Pancreas (tissue), 10 donors: ENCODE measurements at regions not wholly inside any gene's neighbourhood (a gene's known extent, or its start where the extent isn't known, plus 50 kb on each side); places are given as distances from the start of the nearest gene placed in this dataset.

Source experiments
- ATAC-seq, 4 donors: fragments of 200-7000 bp; cut with Tn5 transposase; one replicate each; pipeline versions ENCODE4 v1.8.0 to v1.9.1; 2020; ENCODE audit warnings: mild to moderate bottlenecking in 4 of 4, moderate library complexity in 4 of 4
- DNase-seq, 6 donors: peaks; one replicate each; pipeline ENCODE4 v3.0.0-alpha.2; 2020
- FAIRE-seq: peaks from 2 replicates; lab custom pipeline; 2012; peaks lifted over from hg19 to GRCh38; lab: Jason Lieb, UNC
- H3K27ac ChIP-seq, 4 donors: fragments of 200-600 bp; sonication (generic); 1 replicate in 3 of 4; 2 replicates in 1 of 4; pipeline versions ENCODE4 v1.5.0 to v1.8.0; 2020
- H3K27me3 ChIP-seq, 4 donors: fragments of 200-600 bp; one replicate each; pipeline ENCODE4 v1.8.0; 2021
- H3K36me3 ChIP-seq, 3 donors: fragments of 200-600 bp; sonication (generic) in 1 of 3; one replicate each; pipeline versions ENCODE4 v1.5.0 to v1.8.0; 2020 to 2021
- H3K4me1 ChIP-seq, 3 donors: fragments of 200-600 bp; one replicate each; pipeline ENCODE4 v1.8.0; 2021
- H3K4me3 ChIP-seq, 4 donors: fragments of 200-600 bp; sonication (generic) in 2 of 4; one replicate each; pipeline versions ENCODE4 v1.5.0 to v1.8.0; 2020 to 2021
- H3K9me3 ChIP-seq, 4 donors: fragments of 200-600 bp; one replicate each; pipeline ENCODE4 v1.8.0; 2021
- WGBS, 2 donors: extraction: QIAGEN DNeasy Blood & Tissue Kit; methylation state at CpG; one replicate each; pipeline ENCODE4 v1.1.7; 2013; 5-methylcytosine and 5-hydroxymethylcytosine counted together
- intact Hi-C, 3 donors: fragments of 100-400 bp; cut with DNase I; formaldehyde crosslinking; loops; one replicate each; pipeline versions ENCODE4 v1.11.1 to v1.14.2; 2022
- TF ChIP-seq, protein P1 (sequence below), 4 donors: fragments of 200-600 bp; sonication (generic) in 3 of 4; IDR thresholded peaks; one replicate each; pipeline versions ENCODE4 v1.5.0 to v1.8.0; 2021; ENCODE audit warnings: antibody characterized with exemption in 4 of 4
- donor health status: healthy with polysubstance abuse.
- donor health status: DM: no; HTN: no; CAD: no; lungs with moderate emphysema.
- donor health status: DM: no; HTN: no; CAD: no.
- donor health status: control.
- donor health status: control.
- donor health status: Bipolar disorder and iron deficiency.
- donor health status: DM: yes; HTN: yes; CAD: no.
- donor health status: DM: no; HTN: no; CAD: no.
- donor health status: DM: no; HTN: no; CAD: no.
- donor health status: DM: yes; HTN: yes; CAD: no.

DNA sequence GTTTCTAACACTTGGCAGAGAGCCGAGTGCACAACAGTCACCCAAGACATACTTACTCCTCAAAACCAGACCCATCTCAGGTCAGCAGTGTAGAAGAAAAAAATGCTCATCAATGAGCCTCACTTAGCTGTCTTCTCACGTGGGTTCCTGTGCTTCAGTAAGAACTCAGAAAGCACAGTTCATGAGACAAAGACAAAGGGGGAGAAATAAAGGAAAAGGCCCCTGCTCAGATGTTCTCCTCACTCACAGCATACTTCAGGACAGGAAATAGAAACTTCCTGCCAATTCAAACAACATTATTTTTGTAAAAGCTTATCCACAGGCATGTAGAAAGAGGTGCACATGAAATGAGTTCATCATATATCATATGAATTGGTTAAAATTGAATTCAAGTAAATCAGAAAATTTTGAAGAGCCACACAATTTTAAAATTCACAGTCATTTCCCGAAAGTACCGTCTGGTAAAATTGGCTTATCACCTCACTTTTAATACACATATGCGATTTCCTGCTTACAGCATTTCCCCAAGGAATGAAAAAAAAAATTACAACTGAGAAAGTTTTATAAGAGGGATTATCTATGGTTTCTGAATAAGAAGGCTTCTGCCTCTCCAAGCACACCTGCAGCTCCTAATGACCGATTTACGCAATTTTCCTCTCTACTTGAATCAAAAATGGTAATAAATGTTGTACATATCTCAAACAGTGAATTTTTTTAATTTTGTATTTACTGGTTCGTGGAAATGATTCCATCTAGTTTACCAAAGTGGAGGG, 328.3 kb downstream of the TMEM167A start:
- Histone ChIP-seq H3K4me3 (no peak overlapping the region), H3K36me3 (no peaks in the 10 kb centered on the region), H3K27me3 (no peaks in the 10 kb centered on the region), H3K4me1 (no peaks in the 10 kb centered on the region), H3K9me3 (no peaks in the 10 kb centered on the region), H3K27ac (no peak overlapping the region)
- DNase-seq = no peak
- intact Hi-C loops = no loop called here
- TF ChIP-seq, protein P1, sequence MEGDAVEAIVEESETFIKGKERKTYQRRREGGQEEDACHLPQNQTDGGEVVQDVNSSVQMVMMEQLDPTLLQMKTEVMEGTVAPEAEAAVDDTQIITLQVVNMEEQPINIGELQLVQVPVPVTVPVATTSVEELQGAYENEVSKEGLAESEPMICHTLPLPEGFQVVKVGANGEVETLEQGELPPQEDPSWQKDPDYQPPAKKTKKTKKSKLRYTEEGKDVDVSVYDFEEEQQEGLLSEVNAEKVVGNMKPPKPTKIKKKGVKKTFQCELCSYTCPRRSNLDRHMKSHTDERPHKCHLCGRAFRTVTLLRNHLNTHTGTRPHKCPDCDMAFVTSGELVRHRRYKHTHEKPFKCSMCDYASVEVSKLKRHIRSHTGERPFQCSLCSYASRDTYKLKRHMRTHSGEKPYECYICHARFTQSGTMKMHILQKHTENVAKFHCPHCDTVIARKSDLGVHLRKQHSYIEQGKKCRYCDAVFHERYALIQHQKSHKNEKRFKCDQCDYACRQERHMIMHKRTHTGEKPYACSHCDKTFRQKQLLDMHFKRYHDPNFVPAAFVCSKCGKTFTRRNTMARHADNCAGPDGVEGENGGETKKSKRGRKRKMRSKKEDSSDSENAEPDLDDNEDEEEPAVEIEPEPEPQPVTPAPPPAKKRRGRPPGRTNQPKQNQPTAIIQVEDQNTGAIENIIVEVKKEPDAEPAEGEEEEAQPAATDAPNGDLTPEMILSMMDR (IDR thresholded peaks at IDR 0.05) = no peak
- 48 to 53% methylated on average over 8 of the region's 8 CpGs for WGBS, 2 donors
- no peak for ATAC-seq
- FAIRE-seq = no peak

GRCh38 chr5:82747986-82748385, 329.2 kb downstream of the TMEM167A start:
- ATAC-seq = no peak
- no peak for FAIRE-seq

GRCh38 chr5:82745016-82745415, 332.2 kb downstream of the TMEM167A start:
- ATAC-seq = no peak
- H3K27ac ChIP-seq = no peak overlapping the region
- no peak overlapping the region for H3K4me3 ChIP-seq
- DNase-seq = no peak
- H3K4me1 ChIP-seq = no peaks in the 10 kb centered on the region
- no peaks in the 10 kb centered on the region for H3K36me3 ChIP-seq
- no peaks in the 10 kb centered on the region for H3K9me3 ChIP-seq
- 81 to 90% methylated on average over 2 of the region's 2 CpGs for WGBS, 2 donors
- H3K27me3 ChIP-seq = no peaks in the 10 kb centered on the region
- no peak for FAIRE-seq
- TF ChIP-seq, protein P1 (IDR thresholded peaks at IDR 0.05) = no peak
- intact Hi-C loops = no loop called here

More at GRCh38 chr5:82747986-82748385, 329.2 kb downstream of the TMEM167A start:
- Histone ChIP-seq H3K4me1 (no peaks in the 10 kb centered on the region), H3K36me3 (no peaks in the 10 kb centered on the region), H3K27me3 (no peaks in the 10 kb centered on the region), H3K27ac (no peak overlapping the region), H3K9me3 (no peaks in the 10 kb centered on the region), H3K4me3 (no peak overlapping the region)
- 73 to 88% methylated on average over 2 of the region's 2 CpGs for WGBS, 2 donors
- no peak for DNase-seq
- intact Hi-C loops = no loop called here
- TF ChIP-seq, protein P1 (IDR thresholded peaks at IDR 0.05) = no peak

DNA sequence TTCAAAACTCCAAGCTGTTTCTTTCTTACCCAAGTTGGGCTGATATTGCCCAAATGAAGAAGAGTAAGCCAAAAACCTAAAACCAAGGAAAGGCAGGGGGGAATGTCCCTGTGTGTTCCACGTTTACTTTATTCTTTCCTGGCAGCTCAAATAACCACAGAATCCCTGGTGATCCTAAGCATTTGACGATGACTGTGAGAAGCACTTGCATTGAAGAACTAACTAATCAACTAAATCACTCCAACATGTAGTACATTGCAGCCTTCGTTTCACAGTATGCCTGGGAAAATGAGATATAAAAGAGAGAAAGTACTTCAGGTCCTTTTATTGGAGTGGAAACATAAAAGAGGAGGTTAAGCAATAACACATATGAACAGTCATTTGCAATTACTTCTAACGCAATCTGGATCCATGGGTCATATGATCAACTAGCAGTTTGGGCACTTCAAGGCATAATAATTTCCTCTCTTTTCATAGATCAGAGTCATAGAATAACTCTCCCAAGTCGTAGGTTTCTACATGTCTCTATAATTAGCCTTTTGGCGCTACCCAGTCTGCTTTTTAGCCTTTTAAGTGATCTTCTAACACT, 338.4 kb downstream of the TMEM167A start:
- FAIRE-seq (no peak), DNase-seq (no peak), ATAC-seq (no peak)
- H3K4me1 ChIP-seq = no peaks in the 10 kb centered on the region
- H3K9me3 ChIP-seq = no peaks in the 10 kb centered on the region
- H3K36me3 ChIP-seq = no peaks in the 10 kb centered on the region
- no peak overlapping the region for H3K4me3 ChIP-seq
- WGBS, 2 donors = 52 to 59% methylated on average over 6 of the region's 6 CpGs
- intact Hi-C loops = no loop called here
- H3K27ac ChIP-seq = no peak overlapping the region
- TF ChIP-seq, protein P1 (IDR thresholded peaks at IDR 0.05) = no peak
- no peaks in the 10 kb centered on the region for H3K27me3 ChIP-seq
